CD14-positive monocyte (primary cell): ENCODE measurements at regions not wholly inside any gene's neighbourhood (a gene's known extent, or its start where the extent isn't known, plus 50 kb on each side); places are given as distances from the start of the nearest gene placed in this dataset.

Experiments used
- DNase-seq, 3 donors: peaks; one replicate each; pipeline ENCODE4 v3.0.0-alpha.2; 2011 to 2022
- H2AFZ ChIP-seq: 2 replicates; pipeline ENCODE4 v1.6.0; 2012; ENCODE audit warnings: mild to moderate bottlenecking, low read depth, low read length, inconsistent platforms; ENCODE audit not compliant: insufficient read depth, poor library complexity, severe bottlenecking
- H3K27ac ChIP-seq, 2 donors: 1 replicate in 1 of 2; 2 replicates in 1 of 2; pipeline ENCODE4 v1.5.1; 2012 to 2013; ENCODE audit warnings: low read length in 2 of 2, control low read depth in 1 of 2, inconsistent platforms in 1 of 2, low read depth in 1 of 2, mild to moderate bottlenecking in 1 of 2
- H3K27me3 ChIP-seq, 2 donors: one replicate each; pipeline versions ENCODE4 v1.6.0 to v1.6.1; 2011 to 2013; ENCODE audit warnings: low read length in 2 of 2; ENCODE audit not compliant: control insufficient read depth in 2 of 2, insufficient read depth in 2 of 2
- H3K36me3 ChIP-seq, 2 donors: replicated peaks in 1 of 2; 1 replicate in 1 of 2; 2 replicates in 1 of 2; pipeline versions ENCODE4 v1.5.1 to v1.6.1; 2012 to 2013; ENCODE audit warnings: low read length in 2 of 2, control low read depth in 1 of 2, inconsistent platforms in 1 of 2, mild to moderate bottlenecking in 1 of 2; ENCODE audit not compliant: insufficient read depth in 2 of 2, control insufficient read depth in 1 of 2
- H3K4me1 ChIP-seq, 2 donors: 1 replicate in 1 of 2; 2 replicates in 1 of 2; pipeline versions ENCODE4 v1.5.1 to v1.6.1; 2012 to 2013; ENCODE audit warnings: low read length in 2 of 2, control low read depth in 1 of 2, inconsistent platforms in 1 of 2, mild to moderate bottlenecking in 1 of 2, moderate library complexity in 1 of 2; ENCODE audit not compliant: insufficient read depth in 2 of 2, control insufficient read depth in 1 of 2
- H3K4me2 ChIP-seq: replicated peaks from 2 replicates; pipeline ENCODE3; 2012; ENCODE audit warnings: low read length, moderate library complexity, mild to moderate bottlenecking; ENCODE audit not compliant: poor library complexity, severe bottlenecking; ENCODE audit errors: extremely low read depth
- H3K4me3 ChIP-seq, 3 experiments: fragments of 200-600 bp in 1 of 3; sonication (generic) in 1 of 3; replicated peaks in 1 of 3; 1 replicate in 2 of 3; 2 replicates in 1 of 3; pipeline ENCODE4 v1.5.1; 2011 to 2013; ENCODE audit warnings: low read length in 3 of 3, mild to moderate bottlenecking in 3 of 3, control low read depth in 2 of 3, low read depth in 2 of 3, inconsistent platforms in 1 of 3, moderate library complexity in 1 of 3
- H3K79me2 ChIP-seq: 2 replicates; pipeline ENCODE4 v1.6.0; 2012; ENCODE audit warnings: mild to moderate bottlenecking, control low read depth, inconsistent platforms, low read length, moderate library complexity; ENCODE audit not compliant: insufficient read depth
- H3K9ac ChIP-seq: 2 replicates; pipeline ENCODE4 v1.6.0; 2017; ENCODE audit warnings: low read length, mild to moderate bottlenecking; ENCODE audit not compliant: insufficient read depth, poor library complexity, severe bottlenecking
- H3K9me3 ChIP-seq, 2 donors: replicated peaks in 1 of 2; 1 replicate in 1 of 2; 2 replicates in 1 of 2; pipeline versions ENCODE4 v1.5.1 to v1.6.1; 2012 to 2013; ENCODE audit warnings: low read length in 2 of 2, control low read depth in 1 of 2; ENCODE audit not compliant: control insufficient read depth in 1 of 2, insufficient read depth in 1 of 2
- H4K20me1 ChIP-seq: 2 replicates; pipeline ENCODE4 v1.6.0; 2012; ENCODE audit warnings: mild to moderate bottlenecking, low read length, control low read depth, moderate library complexity; ENCODE audit not compliant: insufficient read depth
- H3K27ac Mint-ChIP-seq, 7 donors: one replicate each; pipeline ENCODE4 v1.8.0; 2020; ENCODE audit warnings: mild to moderate bottlenecking in 7 of 7, mixed read lengths in 7 of 7, moderate library complexity in 6 of 7, inconsistent platforms in 2 of 7
- H3K27me3 Mint-ChIP-seq, 3 donors: one replicate each; pipeline ENCODE4 v1.8.0; 2021 to 2022; ENCODE audit warnings: low read depth in 3 of 3, mild to moderate bottlenecking in 3 of 3, mixed read lengths in 3 of 3, moderate library complexity in 3 of 3, inconsistent platforms in 1 of 3
- H3K36me3 Mint-ChIP-seq, 2 donors: one replicate each; pipeline ENCODE4 v1.8.0; 2020; ENCODE audit warnings: mixed read lengths in 2 of 2, inconsistent platforms in 1 of 2, mild to moderate bottlenecking in 1 of 2
- H3K4me1 Mint-ChIP-seq: one replicate; pipeline ENCODE4 v1.8.0; 2020; ENCODE audit warnings: mild to moderate bottlenecking, mixed read lengths
- H3K4me3 Mint-ChIP-seq, 2 donors: one replicate each; pipeline ENCODE4 v1.8.0; 2020; ENCODE audit warnings: mild to moderate bottlenecking in 2 of 2, mixed read lengths in 2 of 2, moderate library complexity in 1 of 2
- H3K9me3 Mint-ChIP-seq, 7 donors: one replicate each; pipeline ENCODE4 v1.8.0; 2020 to 2022; ENCODE audit warnings: mixed read lengths in 7 of 7, mild to moderate bottlenecking in 6 of 7, moderate library complexity in 6 of 7, inconsistent platforms in 2 of 7
- WGBS: methylation state at CpG from one replicate; pipeline ENCODE4 v1.1.5; 2013; ENCODE audit warnings: missing lambda C conversion rate; ENCODE audit not compliant: insufficient coverage; 5-methylcytosine and 5-hydroxymethylcytosine counted together
- intact Hi-C, 2 donors: fragments of 100-400 bp; cut with micrococcal nuclease; formaldehyde crosslinking; loops; one replicate each; pipeline versions ENCODE4 v1.15.0 to v1.15.1; 2023
- TF ChIP-seq, protein P1 (sequence below): fragments of 200-600 bp; IDR thresholded peaks from one replicate; pipeline ENCODE4 v1.8.0; 2022; ENCODE audit warnings: antibody characterized with exemption, mild to moderate bottlenecking

GRCh38 chr1:94597701-94598100, 56.1 kb upstream of the F3 start:
- Histone ChIP-seq H3K9me3 (no peaks in the 10 kb centered on the region), H3K27ac (no peak overlapping the region), H4K20me1 (no peaks in the 10 kb centered on the region), H3K27me3 (no peaks in the 10 kb centered on the region), H3K36me3 (no peaks in the 10 kb centered on the region), H2AFZ (no peak overlapping the region), H3K4me1 (peaks cover 39 to 46% of the 10 kb centered on the region in 2 donors), H3K9ac (no peak overlapping the region), H3K4me3 (no peak overlapping the region), H3K4me2 (no peak overlapping the region), H3K79me2 (no peaks in the 10 kb centered on the region)
- Mint-ChIP-seq H3K27me3 (peaks cover 0 to 5% (median 3%) of the 10 kb centered on the region in 3 donors), H3K4me3 (no peak overlapping the region), H3K4me1 (peaks cover 46% of the 10 kb centered on the region), H3K9me3 (no peaks in the 10 kb centered on the region), H3K27ac (peak overlapping the region in 3 of 7 donors; percentile 4 to 46 (median 21)), H3K36me3 (peaks cover 0 to 6% of the 10 kb centered on the region in 2 donors)
- TF ChIP-seq, protein P1, sequence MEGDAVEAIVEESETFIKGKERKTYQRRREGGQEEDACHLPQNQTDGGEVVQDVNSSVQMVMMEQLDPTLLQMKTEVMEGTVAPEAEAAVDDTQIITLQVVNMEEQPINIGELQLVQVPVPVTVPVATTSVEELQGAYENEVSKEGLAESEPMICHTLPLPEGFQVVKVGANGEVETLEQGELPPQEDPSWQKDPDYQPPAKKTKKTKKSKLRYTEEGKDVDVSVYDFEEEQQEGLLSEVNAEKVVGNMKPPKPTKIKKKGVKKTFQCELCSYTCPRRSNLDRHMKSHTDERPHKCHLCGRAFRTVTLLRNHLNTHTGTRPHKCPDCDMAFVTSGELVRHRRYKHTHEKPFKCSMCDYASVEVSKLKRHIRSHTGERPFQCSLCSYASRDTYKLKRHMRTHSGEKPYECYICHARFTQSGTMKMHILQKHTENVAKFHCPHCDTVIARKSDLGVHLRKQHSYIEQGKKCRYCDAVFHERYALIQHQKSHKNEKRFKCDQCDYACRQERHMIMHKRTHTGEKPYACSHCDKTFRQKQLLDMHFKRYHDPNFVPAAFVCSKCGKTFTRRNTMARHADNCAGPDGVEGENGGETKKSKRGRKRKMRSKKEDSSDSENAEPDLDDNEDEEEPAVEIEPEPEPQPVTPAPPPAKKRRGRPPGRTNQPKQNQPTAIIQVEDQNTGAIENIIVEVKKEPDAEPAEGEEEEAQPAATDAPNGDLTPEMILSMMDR: no peak
- 35% methylated on average over 2 of the region's 3 CpGs for WGBS
- intact Hi-C loops: loop anchor here in 1 of 2 donors (10.0 kb wide), 1 partner anchor 53 kb away; the partner anchor contains the start of gene F3
- DNase-seq: peak; percentile 47 to 92 (median 67)

- Histone ChIP-seq H3K4me1 (peaks cover 26 to 32% of the 10 kb centered on the region in 2 donors), H2AFZ (no peak overlapping the region), H3K27ac (no peak overlapping the region), H4K20me1 (no peaks in the 10 kb centered on the region), H3K9ac (no peak overlapping the region), H3K79me2 (no peaks in the 10 kb centered on the region), H3K9me3 (no peaks in the 10 kb centered on the region), H3K4me3 (no peak overlapping the region), H3K4me2 (no peak overlapping the region), H3K27me3 (no peaks in the 10 kb centered on the region), H3K36me3 (no peaks in the 10 kb centered on the region)
- peaks cover 0 to 6% of the 10 kb centered on the region in 2 donors for H3K36me3 Mint-ChIP-seq
- 100% methylated on average over 3 of the region's 3 CpGs for WGBS
- no peak for DNase-seq
- H3K27me3 Mint-ChIP-seq: peaks cover 0 to 5% (median 3%) of the 10 kb centered on the region in 3 donors
- intact Hi-C loops: loop anchor here in 1 of 2 donors (10.0 kb wide), 1 partner anchor 51 kb away; the partner anchor contains the start of gene F3
- H3K4me3 Mint-ChIP-seq: no peak overlapping the region
- TF ChIP-seq, protein P1: no peak
- peak overlapping the region in 1 of 7 donors; percentile 60 for H3K27ac Mint-ChIP-seq
- H3K4me1 Mint-ChIP-seq: peaks cover 32% of the 10 kb centered on the region
- H3K9me3 Mint-ChIP-seq: peaks cover 0 to 2% (median 0%) of the 10 kb centered on the region in 7 donors
Observed at GRCh38 chr1:94596260-94596659, 54.7 kb upstream of the F3 start.
